ENCODE measurements at regions not wholly inside any gene's neighbourhood (a gene's known extent, or its start where the extent isn't known, plus 50 kb on each side); places are given as distances from the start of the nearest gene placed in this dataset.

DNA sequence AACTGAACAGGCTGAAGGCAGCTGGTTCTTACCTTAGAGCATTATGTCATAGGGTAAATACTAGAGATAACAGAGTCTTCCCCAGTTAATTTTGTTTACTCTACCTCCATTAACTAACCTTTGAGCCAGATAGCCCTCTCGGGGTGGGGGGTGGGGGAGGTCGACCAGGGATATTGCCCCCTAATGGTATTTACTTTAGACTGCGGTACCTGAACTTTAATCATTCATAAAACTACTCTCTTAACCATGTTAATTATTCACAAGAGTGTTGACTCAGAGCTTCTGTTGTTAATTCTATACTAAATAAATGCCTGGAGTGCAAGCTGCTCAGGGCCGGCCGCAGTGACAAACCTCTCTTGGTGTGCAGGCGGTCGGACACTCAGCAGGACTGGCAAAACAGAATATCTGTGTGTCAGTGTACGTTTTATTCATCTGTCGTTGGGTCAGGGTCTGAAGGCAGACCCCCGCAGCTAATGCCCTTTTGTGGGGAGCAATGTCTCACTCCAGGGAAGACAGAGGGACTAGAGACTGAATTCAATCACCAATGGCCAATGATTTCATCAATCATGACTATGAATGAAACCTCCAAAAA is 152.4 kb upstream of the COL21A1 start:
- Histone ChIP-seq H3K27ac (ENCODE audit: low read length) (no peak overlapping the region), H3K9me3 (ENCODE audit: insufficient read depth, low read length, severe bottlenecking) (no peaks in the 10 kb centered on the region), H3K27me3 (ENCODE audit: insufficient read depth, low read length, poor library complexity) (no peaks in the 10 kb centered on the region), H3K79me2 (ENCODE audit: insufficient read depth, low read length) (no peaks in the 10 kb centered on the region), H3K4me2 (ENCODE audit: insufficient read depth, low read length) (no peak overlapping the region), H2AFZ (ENCODE audit: low read depth, low read length) (no peak overlapping the region), H3K9ac (ENCODE audit: low read depth, low read length) (no peak overlapping the region), H3K4me1 (ENCODE audit: insufficient read depth, low read length) (no peaks in the 10 kb centered on the region), H3K4me3 (ENCODE audit: low read depth in 1 of 2, low read length in 2 of 2) (no peak overlapping the region), H4K20me1 (ENCODE audit: insufficient read depth, low read length) (no peaks in the 10 kb centered on the region), H3K36me3 (ENCODE audit: insufficient read depth, low read length) (no peaks in the 10 kb centered on the region)
- TF ChIP-seq, protein P1, sequence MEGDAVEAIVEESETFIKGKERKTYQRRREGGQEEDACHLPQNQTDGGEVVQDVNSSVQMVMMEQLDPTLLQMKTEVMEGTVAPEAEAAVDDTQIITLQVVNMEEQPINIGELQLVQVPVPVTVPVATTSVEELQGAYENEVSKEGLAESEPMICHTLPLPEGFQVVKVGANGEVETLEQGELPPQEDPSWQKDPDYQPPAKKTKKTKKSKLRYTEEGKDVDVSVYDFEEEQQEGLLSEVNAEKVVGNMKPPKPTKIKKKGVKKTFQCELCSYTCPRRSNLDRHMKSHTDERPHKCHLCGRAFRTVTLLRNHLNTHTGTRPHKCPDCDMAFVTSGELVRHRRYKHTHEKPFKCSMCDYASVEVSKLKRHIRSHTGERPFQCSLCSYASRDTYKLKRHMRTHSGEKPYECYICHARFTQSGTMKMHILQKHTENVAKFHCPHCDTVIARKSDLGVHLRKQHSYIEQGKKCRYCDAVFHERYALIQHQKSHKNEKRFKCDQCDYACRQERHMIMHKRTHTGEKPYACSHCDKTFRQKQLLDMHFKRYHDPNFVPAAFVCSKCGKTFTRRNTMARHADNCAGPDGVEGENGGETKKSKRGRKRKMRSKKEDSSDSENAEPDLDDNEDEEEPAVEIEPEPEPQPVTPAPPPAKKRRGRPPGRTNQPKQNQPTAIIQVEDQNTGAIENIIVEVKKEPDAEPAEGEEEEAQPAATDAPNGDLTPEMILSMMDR (IDR thresholded peaks at IDR 0.05; ENCODE audit: borderline replicate concordance, extremely low read depth, low read length, poor library complexity, severe bottlenecking), result no peak
- no peak for TF ChIP-seq EZH2 (IDR thresholded peaks at IDR 0.05; ENCODE audit: borderline replicate concordance, low read depth, low read length, severe bottlenecking)
- no peak for DNase-seq
- ATAC-seq (ENCODE audit: insufficient read depth, low read depth), result no peak

DNA sequence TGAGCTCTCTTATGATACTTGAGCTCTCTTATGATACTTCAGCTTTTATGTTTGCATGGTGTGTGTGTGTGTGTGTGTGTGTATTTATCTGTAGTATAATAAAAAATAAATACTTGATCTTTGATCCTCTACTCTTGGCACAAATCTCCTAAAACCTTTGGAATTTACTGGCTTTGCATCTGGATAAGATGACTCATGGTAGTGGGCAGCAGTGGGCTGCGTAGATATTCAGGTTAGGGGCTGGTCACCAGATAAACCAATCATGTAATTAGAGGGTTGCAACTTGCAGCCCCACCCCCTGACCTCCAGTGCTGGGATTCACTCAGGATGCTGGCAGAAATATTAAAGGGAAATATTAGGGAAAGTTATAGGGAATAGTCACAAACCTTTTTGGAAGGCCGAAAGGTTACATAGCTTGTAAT is 151.9 kb upstream of the COL21A1 start:
- no peaks in the 10 kb centered on the region for H3K79me2 ChIP-seq (ENCODE audit: insufficient read depth, low read length)
- no peak overlapping the region for H2AFZ ChIP-seq (ENCODE audit: low read depth, low read length)
- H3K9me3 ChIP-seq (ENCODE audit: insufficient read depth, low read length, severe bottlenecking), result no peaks in the 10 kb centered on the region
- no peak for TF ChIP-seq EZH2 (IDR thresholded peaks at IDR 0.05; ENCODE audit: borderline replicate concordance, low read depth, low read length, severe bottlenecking)
- TF ChIP-seq, protein P1 (IDR thresholded peaks at IDR 0.05; ENCODE audit: borderline replicate concordance, extremely low read depth, low read length, poor library complexity, severe bottlenecking), result no peak
- no peaks in the 10 kb centered on the region for H3K36me3 ChIP-seq (ENCODE audit: insufficient read depth, low read length)
- H3K4me1 ChIP-seq (ENCODE audit: insufficient read depth, low read length), result no peaks in the 10 kb centered on the region
- DNase-seq, result no peak
- H3K27ac ChIP-seq (ENCODE audit: low read length), result no peak overlapping the region
- no peak overlapping the region for H3K9ac ChIP-seq (ENCODE audit: low read depth, low read length)
- no peaks in the 10 kb centered on the region for H3K27me3 ChIP-seq (ENCODE audit: insufficient read depth, low read length, poor library complexity)
- H3K4me2 ChIP-seq (ENCODE audit: insufficient read depth, low read length), result no peak overlapping the region
- no peak for ATAC-seq (ENCODE audit: insufficient read depth, low read depth)
- no peaks in the 10 kb centered on the region for H4K20me1 ChIP-seq (ENCODE audit: insufficient read depth, low read length)
- no peak overlapping the region for H3K4me3 ChIP-seq (ENCODE audit: low read depth in 1 of 2, low read length in 2 of 2)

DNA sequence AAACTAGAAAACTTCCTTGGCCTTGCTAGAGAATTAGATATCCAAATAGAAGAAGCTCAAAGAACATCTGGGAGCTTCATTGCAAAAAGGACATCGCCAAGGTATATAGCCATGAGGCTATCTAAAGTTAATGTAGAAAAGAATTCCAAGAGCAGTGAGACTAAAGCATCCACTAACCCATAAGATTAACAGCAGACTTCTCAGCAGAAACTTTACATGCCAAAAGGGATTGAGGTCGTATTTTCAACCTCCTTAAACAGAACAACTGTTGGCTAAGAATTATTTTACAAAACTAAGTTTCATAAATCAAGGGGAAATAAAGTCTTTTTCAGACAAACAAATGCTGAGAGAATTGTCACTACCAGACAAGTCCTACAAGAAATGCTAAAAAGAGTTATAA is 149.1 kb upstream of the COL21A1 start:
- no peak overlapping the region for H2AFZ ChIP-seq (ENCODE audit: low read depth, low read length)
- no peak for ATAC-seq (ENCODE audit: insufficient read depth, low read depth)

More for the DNA sequence above, 149.1 kb upstream of the COL21A1 start:
- TF ChIP-seq EZH2 (IDR thresholded peaks at IDR 0.05; ENCODE audit: borderline replicate concordance, low read depth, low read length, severe bottlenecking), result no peak
- TF ChIP-seq, protein P1 (IDR thresholded peaks at IDR 0.05; ENCODE audit: borderline replicate concordance, extremely low read depth, low read length, poor library complexity, severe bottlenecking), result no peak
- Histone ChIP-seq H4K20me1 (ENCODE audit: insufficient read depth, low read length) (no peaks in the 10 kb centered on the region), H3K79me2 (ENCODE audit: insufficient read depth, low read length) (no peaks in the 10 kb centered on the region), H3K27me3 (ENCODE audit: insufficient read depth, low read length, poor library complexity) (no peaks in the 10 kb centered on the region), H3K4me2 (ENCODE audit: insufficient read depth, low read length) (no peak overlapping the region), H3K9me3 (ENCODE audit: insufficient read depth, low read length, severe bottlenecking) (no peaks in the 10 kb centered on the region), H3K9ac (ENCODE audit: low read depth, low read length) (no peak overlapping the region), H3K4me1 (ENCODE audit: insufficient read depth, low read length) (no peaks in the 10 kb centered on the region), H3K36me3 (ENCODE audit: insufficient read depth, low read length) (no peaks in the 10 kb centered on the region), H3K27ac (ENCODE audit: low read length) (no peak overlapping the region), H3K4me3 (ENCODE audit: low read depth in 1 of 2, low read length in 2 of 2) (no peak overlapping the region)
- DNase-seq, result no peak
